Activated CD4-positive, alpha-beta T cell treated with anti-CD3 and anti-CD28 coated beads, Interleukin-2, amount 50 U/mL, for 48 hours (primary cell): ENCODE measurements at regions not wholly inside any gene's neighbourhood (a gene's known extent, or its start where the extent isn't known, plus 50 kb on each side); places are given as distances from the start of the nearest gene placed in this dataset.
"Not testable (repeated sequence)": the region's sequence is repeated elsewhere in the genome, so short reads cannot be mapped to it uniquely, and the experiment has no call there.

Experiments used
- DNase-seq, 2 experiments: peaks; one replicate each; pipeline ENCODE4 v3.0.0-alpha.2; 2020

GRCh38 chr6:14218519-14218800, 100.9 kb downstream of the CD83 start:
- no peak for DNase-seq

- no peak for DNase-seq
Observed at GRCh38 chr6:14221564-14222279, 104.2 kb downstream of the CD83 start.

- no peak for DNase-seq
Observed at GRCh38 chr6:14222956-14223355, 105.4 kb downstream of the CD83 start.

GRCh38 chr6:14224359-14225103, 107.0 kb downstream of the CD83 start:
- DNase-seq, result no peak

GRCh38 chr6:14226051-14226660, 108.6 kb downstream of the CD83 start:
- no peak for DNase-seq

GRCh38 chr6:14228571-14228970, 111.0 kb downstream of the CD83 start:
- peak; percentile 60 to 69 for DNase-seq

GRCh38 chr6:14231071-14231483, 113.5 kb downstream of the CD83 start:
- DNase-seq, result no peak

GRCh38 chr6:14231501-14232280, 114.1 kb downstream of the CD83 start:
- DNase-seq, result no peak

GRCh38 chr6:14232889-14233288, 115.3 kb downstream of the CD83 start:
- no peak for DNase-seq

- no peak for DNase-seq
Observed at GRCh38 chr6:14235653-14236356, 118.2 kb downstream of the CD83 start.

- DNase-seq, result no peak
Observed at GRCh38 chr6:14239097-14239496, 121.5 kb downstream of the CD83 start.

- DNase-seq, result no peak
Observed at GRCh38 chr6:14240411-14241166, 123.0 kb downstream of the CD83 start.

- no peak for DNase-seq
Observed at GRCh38 chr6:14241255-14242070, 123.9 kb downstream of the CD83 start.

GRCh38 chr6:14242912-14243311, 125.3 kb downstream of the CD83 start:
- not testable (repeated sequence) for DNase-seq

- DNase-seq, result no peak
Observed at GRCh38 chr6:14243597-14243996, 126.0 kb downstream of the CD83 start.

GRCh38 chr6:14246876-14247275, 129.3 kb downstream of the CD83 start:
- DNase-seq, result no peak

GRCh38 chr6:14250573-14250972, 133.0 kb downstream of the CD83 start:
- DNase-seq, result no peak

GRCh38 chr6:14252271-14252850, 134.8 kb downstream of the CD83 start:
- no peak for DNase-seq

- DNase-seq, result no peak
Observed at GRCh38 chr6:14254505-14254904, 136.9 kb downstream of the CD83 start.

GRCh38 chr6:14255916-14256315, 138.3 kb downstream of the CD83 start:
- DNase-seq, result no peak

GRCh38 chr6:14258117-14258516, 140.5 kb downstream of the CD83 start:
- DNase-seq, result no peak
